ENCODE measurements at regions not wholly inside any gene's neighbourhood (a gene's known extent, or its start where the extent isn't known, plus 50 kb on each side); places are given as distances from the start of the nearest gene placed in this dataset.

GRCh38 chr5:5573798-5574380 is 151.4 kb downstream of the ICE1 start:
- no peak for TF ChIP-seq CTCF (IDR thresholded peaks at IDR 0.05; ENCODE audit: insufficient read depth, low read length)
- no peak for TF ChIP-seq POLR2AphosphoS5 (IDR thresholded peaks at IDR 0.05; ENCODE audit: low read depth)
- TF ChIP-seq REST (IDR thresholded peaks at IDR 0.05; ENCODE audit: insufficient replicate concordance, low read depth), result no peak
- no peak for TF ChIP-seq GABPA (IDR thresholded peaks at IDR 0.05; ENCODE audit: low read depth)
- TF ChIP-seq SPI1 (IDR thresholded peaks at IDR 0.05; ENCODE audit: borderline replicate concordance, low read depth), result no peak

GRCh38 chr5:5572976-5573797 is 150.7 kb downstream of the ICE1 start:
- no peaks in the 10 kb centered on the region for H3K27me3 ChIP-seq (ENCODE audit: insufficient read depth, poor library complexity, severe bottlenecking)
- no peak for DNase-seq (ENCODE audit: low read depth in 1 of 2, low spot score in 1 of 2)
- TF ChIP-seq GABPA (IDR thresholded peaks at IDR 0.05; ENCODE audit: low read depth), result no peak
- TF ChIP-seq CTCF (IDR thresholded peaks at IDR 0.05; ENCODE audit: insufficient read depth, low read length), result no peak
- TF ChIP-seq REST (IDR thresholded peaks at IDR 0.05; ENCODE audit: insufficient replicate concordance, low read depth), result no peak
- no peak for TF ChIP-seq SPI1 (IDR thresholded peaks at IDR 0.05; ENCODE audit: borderline replicate concordance, low read depth)
- TF ChIP-seq POLR2AphosphoS5 (IDR thresholded peaks at IDR 0.05; ENCODE audit: low read depth), result no peak
- no peak overlapping the region for H3K4me3 ChIP-seq (replicated peaks; ENCODE audit: insufficient read depth, low read length)
- H3K27ac ChIP-seq (replicated peaks), result no peak overlapping the region

More at GRCh38 chr5:5573798-5574380, 151.4 kb downstream of the ICE1 start:
- Histone ChIP-seq H3K27me3 (ENCODE audit: insufficient read depth, poor library complexity, severe bottlenecking) (no peaks in the 10 kb centered on the region), H3K4me3 (replicated peaks; ENCODE audit: insufficient read depth, low read length) (no peak overlapping the region), H3K27ac (replicated peaks) (no peak overlapping the region)
- no peak for DNase-seq (ENCODE audit: low read depth in 1 of 2, low spot score in 1 of 2)

- Histone ChIP-seq H3K4me3 (replicated peaks; ENCODE audit: insufficient read depth, low read length) (no peak overlapping the region), H3K27me3 (ENCODE audit: insufficient read depth, poor library complexity, severe bottlenecking) (no peaks in the 10 kb centered on the region), H3K27ac (replicated peaks) (no peak overlapping the region)
- DNase-seq (ENCODE audit: low read depth in 1 of 2, low spot score in 1 of 2), result no peak
- TF ChIP-seq CTCF (IDR thresholded peaks at IDR 0.05; ENCODE audit: insufficient read depth, low read length) (no peak), REST (IDR thresholded peaks at IDR 0.05; ENCODE audit: insufficient replicate concordance, low read depth) (no peak), POLR2AphosphoS5 (IDR thresholded peaks at IDR 0.05; ENCODE audit: low read depth) (no peak), SPI1 (IDR thresholded peaks at IDR 0.05; ENCODE audit: borderline replicate concordance, low read depth) (no peak), GABPA (IDR thresholded peaks at IDR 0.05; ENCODE audit: low read depth) (no peak)
These were observed 149.8 kb downstream of the ICE1 start for GRCh38 chr5:5572010-5572865.

Data from HL-60 (cell line).